Glomerular visceral epithelial cell (primary cell): ENCODE measurements at regions not wholly inside any gene's neighbourhood (a gene's known extent, or its start where the extent isn't known, plus 50 kb on each side); places are given as distances from the start of the nearest gene placed in this dataset.
A peak's percentile ranks its signal among the peaks of the same experiment; 100 is the strongest.

Experiments
- DNase-seq: peaks from one replicate; pipeline ENCODE4 v3.0.0-alpha.2; 2016; ENCODE audit errors: extremely low spot score

DNA sequence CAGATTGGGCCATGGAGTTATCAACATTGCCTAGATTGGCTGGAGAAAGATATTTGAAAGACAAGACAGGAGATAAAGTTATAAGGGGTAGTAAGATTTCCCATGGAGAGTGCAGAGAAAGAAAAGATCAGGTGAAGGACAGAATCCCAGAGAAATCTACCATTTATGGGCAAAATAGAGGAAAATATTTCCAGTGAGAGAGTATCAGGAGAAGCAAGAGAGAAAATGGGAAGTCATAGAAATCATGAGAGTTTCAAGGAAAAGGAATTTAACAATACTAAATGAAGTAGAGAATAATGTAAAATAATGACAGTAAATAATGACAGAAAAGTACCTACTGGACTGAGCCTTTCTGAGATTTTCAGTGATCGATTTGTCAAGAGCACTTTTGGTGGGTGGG, 447.6 kb upstream of the CHST9 start:
- no peak for DNase-seq

DNA sequence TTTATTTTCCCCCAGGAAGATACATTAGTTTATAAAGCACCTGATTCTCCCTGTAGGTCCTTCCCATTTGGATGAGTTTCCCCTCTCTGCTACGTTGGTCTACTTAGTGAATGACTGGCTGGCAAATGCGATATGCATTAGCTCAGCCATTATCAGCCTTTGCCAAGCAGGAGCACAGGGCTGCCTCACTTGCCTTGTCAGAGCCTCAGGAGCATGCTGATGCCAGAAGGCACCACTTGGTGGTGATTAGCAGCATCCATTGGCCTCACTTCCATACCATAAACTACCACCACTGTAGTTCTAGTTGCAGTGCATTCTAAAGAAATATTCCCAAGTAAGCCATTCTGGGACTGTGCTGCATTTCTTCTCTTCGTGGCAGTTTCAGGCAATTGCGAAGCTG, 442.8 kb upstream of the CHST9 start:
- no peak for DNase-seq

GRCh38 chr18:27621236-27621890, 436.3 kb upstream of the CHST9 start:
- no peak for DNase-seq

DNA sequence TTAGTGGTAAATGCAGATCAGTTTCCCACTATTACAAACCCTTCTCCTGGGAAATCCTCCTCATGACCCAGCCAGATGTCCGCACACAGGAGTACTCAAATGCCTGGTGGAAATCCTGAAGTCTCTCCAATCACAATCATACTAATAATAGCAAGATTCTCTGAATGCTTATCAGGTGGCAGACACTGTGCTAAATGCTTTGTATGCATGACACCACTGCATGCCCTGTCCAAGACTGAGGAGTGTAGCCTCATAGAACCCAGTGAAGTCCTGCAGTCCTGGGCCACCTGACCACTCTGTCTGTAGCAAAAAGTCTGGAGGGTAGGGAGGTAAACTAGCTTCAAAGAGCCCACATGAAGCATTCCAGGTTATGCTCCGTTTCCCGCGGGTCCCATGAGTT, 434.8 kb upstream of the CHST9 start:
- no peak for DNase-seq

DNA sequence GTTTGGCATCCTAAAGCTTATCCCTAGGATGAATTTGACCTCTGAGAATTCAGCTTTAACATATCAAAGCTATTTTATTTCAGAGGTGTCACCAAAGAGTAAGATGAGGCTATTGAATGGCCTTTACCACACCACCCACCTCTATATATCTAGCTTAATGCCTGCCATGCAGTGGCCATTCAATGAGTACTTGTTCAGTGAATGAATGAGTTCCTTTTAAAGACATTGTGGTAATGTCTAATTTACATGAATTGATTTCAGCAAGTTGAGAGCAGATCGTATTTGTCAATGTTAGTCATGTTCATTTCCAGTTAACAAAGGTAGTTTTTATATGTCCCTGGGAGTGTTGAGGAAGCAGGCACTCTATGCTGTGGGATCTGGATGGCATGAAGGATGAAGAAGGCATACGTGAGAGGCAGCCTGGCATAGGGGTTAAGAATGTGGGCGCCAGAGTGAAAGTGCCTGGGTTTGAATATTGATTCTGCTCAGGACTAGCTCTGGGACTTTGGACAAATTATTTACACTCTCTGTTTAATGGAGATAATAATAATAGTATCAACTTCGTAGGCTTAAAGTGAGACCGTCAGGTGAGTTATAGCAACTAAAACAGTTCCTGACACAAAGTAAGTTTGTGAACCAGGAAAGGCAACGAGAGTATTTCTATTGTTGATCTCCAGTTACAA, 434.1 kb upstream of the CHST9 start:
- no peak for DNase-seq

DNA sequence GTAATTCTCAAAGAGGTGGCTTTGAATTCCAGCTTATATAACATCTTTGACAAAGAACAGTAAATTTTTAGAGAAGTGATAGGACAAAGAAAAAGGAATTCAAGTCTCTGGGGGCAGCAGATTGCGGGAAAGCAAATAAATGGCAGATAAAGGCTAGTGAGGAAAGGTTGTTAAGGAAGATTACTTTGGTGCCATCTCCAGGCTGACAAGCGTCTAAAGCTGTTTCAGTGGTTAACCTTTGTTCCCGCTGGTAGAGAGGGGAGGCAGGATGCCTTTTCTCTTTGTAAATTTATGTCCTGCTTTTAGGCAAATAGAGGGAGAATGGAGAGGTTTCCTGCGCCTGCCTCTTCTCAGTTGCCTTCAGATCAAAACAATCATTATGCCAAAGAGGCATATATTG, 431.2 kb upstream of the CHST9 start:
- no peak for DNase-seq

DNA sequence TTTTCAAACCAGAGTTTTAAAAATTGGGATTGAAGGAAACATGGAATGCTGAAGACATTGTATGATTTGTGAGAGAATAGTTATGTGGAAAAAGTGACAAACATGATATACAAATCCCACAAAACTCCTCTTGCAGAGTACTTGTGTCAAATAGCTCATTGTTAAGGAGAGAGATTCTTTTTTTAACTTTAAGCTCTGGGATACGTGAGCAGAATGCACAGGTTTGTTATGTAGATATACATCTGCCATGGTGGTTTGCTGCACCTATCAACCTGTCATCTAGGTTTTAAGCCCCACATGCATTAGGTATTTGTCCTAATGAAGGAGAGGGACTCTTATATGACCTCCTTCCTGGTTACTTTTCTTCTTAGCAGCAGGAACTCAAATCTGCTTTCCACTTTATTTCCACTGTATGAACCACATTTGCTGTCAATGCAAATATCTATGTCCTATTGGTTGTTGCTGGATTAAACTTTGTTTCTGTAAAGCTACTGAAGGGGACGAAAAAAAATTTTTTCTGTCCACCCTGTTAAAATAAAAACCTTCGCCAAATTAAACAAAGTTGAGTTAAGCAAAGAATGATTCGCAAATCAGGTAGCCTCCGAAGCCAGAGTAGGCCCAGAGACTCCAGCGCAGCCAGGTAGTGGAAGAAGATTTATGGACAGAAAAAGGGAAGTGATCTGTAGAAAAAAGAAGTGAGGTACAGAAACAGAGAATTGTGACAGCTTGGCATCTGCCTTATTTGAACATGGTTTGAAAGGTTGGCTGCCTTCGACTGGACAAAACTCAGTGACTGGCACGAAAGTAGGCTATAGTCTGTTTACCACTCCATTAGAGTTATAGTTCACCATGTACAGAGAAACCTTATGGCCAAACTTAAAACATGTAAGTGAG, 430.1 kb upstream of the CHST9 start:
- no peak for DNase-seq

- DNase-seq, result no peak
These were observed 424.1 kb upstream of the CHST9 start for GRCh38 chr18:27609221-27609620.

DNA sequence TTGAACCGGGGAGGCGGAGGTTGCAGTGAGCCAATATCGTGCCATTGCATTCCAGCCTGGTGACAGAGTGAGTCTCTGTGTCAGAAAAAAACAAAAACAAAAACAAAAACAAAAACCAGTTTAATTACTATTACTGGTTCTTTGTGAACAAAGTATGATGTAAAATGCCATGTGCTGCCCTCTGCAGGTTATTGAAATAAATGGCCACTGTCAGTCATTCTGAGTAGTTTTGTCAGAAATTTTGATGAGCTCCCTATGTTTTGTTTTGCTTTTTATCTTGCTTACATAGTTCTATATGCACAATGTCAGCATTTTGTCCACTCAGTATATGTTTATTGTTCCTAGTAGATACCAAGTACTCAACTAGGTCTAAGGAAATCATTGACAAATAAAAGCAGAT, 423.6 kb upstream of the CHST9 start:
- DNase-seq, result no peak

- DNase-seq, result no peak
These were observed 423.1 kb upstream of the CHST9 start for GRCh38 chr18:27608174-27608573.

DNA sequence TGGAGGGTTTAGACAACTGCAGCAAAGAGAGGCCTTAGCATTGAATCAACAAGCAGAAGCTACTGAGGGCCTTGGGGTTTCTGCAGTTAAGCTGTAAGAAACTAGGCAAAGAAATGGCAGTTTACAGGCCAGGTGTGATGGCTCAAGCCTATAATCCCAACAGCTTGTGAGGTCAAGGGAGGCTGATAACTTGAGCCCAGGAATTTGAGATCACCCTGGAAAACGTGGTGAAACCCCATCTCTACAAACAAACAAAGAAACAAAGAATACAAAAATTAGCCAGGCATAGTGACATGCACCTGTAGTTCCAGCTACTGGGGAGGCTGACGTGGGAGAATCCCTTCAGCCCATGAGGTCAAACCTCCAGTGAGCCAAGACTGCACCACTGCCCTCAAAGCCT, 421.6 kb upstream of the CHST9 start:
- DNase-seq, result no peak

DNA sequence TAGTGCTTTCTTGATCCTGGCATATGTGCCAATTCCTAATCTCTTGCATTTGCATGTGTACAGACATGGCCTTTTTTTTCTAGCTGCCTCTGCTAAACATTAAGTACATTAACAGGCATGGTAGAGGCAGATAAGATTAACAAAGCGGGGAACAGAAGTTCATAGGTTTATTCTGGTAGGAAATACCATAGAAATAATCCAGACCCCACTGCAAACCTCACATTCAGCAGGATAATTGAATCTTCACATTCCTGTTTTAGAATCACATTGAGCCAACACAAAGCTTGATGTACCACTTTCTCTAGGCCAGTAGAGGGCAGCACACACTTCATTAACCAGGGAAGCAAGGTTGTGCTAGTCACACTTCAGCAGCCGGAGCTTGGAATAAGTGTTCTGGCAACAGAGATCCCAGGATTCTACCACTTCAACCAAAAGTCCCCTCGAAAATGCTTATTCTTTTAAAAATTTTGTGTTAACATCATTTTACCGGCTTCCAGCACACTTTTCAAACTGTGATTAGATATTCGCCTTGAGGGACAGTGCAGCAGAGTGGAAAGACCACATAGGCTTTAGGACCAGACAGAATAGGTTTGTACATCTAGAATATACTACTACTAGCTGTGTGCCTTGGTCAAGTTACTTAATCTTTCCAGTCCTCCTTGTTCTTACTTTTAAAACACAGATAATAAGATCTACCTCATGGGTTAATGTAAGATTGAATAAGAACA, 420.2 kb upstream of the CHST9 start:
- DNase-seq, result peak; percentile 79

DNA sequence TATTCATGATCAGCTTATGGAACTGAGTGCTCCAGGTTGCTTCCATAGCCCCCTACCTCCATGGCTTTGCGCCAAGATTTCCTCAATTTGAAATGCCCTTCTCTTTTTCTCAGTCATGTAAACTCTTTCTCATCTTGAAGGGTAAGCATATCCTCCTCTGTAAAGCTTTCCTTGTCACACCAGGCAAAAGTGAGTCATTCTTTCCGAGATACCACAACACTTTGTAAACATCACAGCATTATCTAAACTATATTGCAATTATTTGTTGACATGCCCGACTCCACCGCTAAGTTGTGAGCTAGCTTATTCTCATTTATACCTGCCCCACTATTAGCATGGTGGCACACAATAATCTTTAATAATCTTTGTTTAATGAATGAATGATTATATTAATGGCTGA, 419.5 kb upstream of the CHST9 start:
- no peak for DNase-seq

GRCh38 chr18:27602092-27602491, 417.0 kb upstream of the CHST9 start:
- no peak for DNase-seq

DNA sequence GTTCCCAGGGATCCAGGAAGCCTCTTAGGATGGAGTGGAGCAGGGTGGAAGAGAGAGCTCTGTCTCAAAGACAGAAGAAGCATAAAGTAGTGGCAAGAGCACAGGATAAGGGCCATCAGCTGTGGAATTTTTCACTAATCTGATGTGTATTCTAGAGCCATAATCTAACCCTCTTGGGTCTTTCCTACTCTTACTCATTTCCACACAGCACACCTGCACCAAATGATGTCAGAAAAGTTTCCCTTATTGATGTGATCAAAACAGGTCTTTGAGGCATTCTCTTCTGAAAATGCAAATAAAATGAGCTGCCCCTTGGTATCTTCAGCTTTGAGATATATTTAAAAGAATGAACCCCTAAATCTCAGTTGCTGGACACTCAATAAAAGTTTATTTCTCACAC, 415.1 kb upstream of the CHST9 start:
- DNase-seq, result no peak

DNA sequence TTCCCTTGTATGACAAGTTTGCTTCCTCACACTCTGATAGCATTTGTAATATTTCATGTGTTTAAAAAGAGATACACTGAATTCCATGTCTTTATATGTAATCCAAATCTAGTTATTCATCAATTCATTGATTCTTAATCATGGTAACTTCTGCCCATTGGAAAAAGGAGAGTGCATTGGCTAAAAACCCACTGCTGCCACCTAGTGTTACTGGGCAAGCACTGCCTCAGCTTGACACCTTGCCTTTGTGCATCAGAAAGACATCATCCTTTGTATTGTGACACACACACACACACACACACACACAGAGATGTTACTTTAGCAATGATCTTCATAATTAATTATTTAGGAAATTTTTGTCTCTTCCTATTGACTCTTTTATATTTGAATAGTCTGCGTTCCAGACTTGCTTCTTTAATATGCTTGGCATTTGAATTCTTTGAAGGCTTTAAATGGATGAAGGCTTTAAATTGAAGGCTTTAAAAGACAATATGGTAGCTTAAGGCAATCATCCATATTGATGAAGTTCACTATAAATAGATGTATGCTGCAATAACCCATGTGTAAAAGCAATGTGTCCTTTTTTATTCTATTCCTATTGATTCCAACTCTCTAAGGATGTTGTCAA, 414.2 kb upstream of the CHST9 start:
- DNase-seq, result peak; percentile 59

GRCh38 chr18:27595113-27595838, 410.2 kb upstream of the CHST9 start:
- no peak for DNase-seq

DNA sequence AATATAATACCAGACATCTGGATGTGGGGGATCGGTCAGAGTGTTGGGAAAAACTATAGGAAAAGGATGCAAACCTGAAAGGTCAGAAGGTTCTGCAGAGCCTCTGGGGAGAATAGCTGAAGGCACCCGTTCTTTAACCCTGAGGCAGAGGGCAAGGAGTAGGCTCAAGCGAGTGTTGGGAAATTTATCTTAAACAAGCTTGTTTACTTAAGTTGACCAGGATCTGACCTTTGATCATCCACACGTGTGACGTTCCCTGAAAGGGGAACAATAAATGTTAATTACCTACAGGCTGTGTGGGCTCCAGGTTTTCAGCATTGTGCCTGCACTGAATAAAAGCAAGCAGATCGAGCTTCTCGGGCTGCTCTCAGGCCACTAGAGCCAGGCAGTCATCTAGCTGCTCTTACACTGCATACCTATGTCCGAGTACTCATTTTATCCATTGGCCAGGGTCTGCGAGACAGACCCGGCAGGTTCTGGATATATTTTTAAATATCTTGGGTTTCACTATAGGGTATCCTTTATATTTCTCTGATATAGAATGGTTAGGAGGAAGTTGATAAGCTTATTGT, 400.6 kb upstream of the CHST9 start:
- DNase-seq, result no peak

GRCh38 chr18:27583466-27583865, 398.4 kb upstream of the CHST9 start:
- DNase-seq, result no peak

DNA sequence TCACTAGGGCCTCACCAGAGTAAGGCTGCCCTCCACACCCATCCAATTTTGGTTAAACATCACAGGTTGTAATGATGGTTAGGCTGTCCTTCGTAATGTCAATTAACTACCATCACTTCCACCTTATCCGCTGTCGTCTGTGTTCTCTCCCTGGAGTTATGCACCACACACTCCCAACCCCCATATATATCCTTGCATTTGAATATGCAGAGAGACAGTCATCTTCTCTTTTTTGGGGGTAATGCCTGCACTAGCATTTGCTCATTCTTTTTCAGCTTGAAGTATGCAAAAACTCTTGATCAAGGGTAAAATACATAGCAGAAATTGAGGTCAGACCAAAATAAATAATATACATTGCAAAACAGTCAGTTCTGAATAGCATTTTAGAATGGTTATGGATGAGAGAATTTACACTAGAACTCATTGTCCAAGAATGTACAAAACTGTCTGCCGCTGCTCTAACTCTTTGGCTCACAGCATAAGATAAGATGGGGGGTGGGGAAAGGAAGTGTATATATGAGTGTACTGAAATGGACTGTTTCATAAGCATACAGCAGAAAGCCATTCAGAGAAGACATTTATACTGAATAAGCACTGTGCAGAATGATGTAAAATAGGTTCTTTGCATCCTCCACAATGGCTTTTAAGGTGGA, 397.8 kb upstream of the CHST9 start:
- DNase-seq, result peak; percentile 82
